ENCODE measurements at regions not wholly inside any gene's neighbourhood (a gene's known extent, or its start where the extent isn't known, plus 50 kb on each side); places are given as distances from the start of the nearest gene placed in this dataset.

- TF ChIP-seq ZNF394 (tag by site-specific recombination; IDR thresholded peaks at IDR 0.05; ENCODE audit: borderline replicate concordance) (no peak), CTCF (tag by site-specific recombination; IDR thresholded peaks at IDR 0.05) (no peak), ZBTB49 (tag by site-specific recombination; IDR thresholded peaks at IDR 0.05; ENCODE audit: low read depth) (no peak), ZNF292 (tag by site-specific recombination; IDR thresholded peaks at IDR 0.05; ENCODE audit: borderline replicate concordance, low read depth) (no peak), ZNF23 (tag by site-specific recombination; IDR thresholded peaks at IDR 0.05; ENCODE audit: borderline replicate concordance) (no peak)
Measured at GRCh38 chr19:28669804-28670203, 543.1 kb downstream of the UQCRFS1 start.
